ENCODE measurements at regions not wholly inside any gene's neighbourhood (a gene's known extent, or its start where the extent isn't known, plus 50 kb on each side); places are given as distances from the start of the nearest gene placed in this dataset.
A peak's percentile ranks its signal among the peaks of the same experiment; 100 is the strongest.

GRCh38 chrX:13115146-13115855 is 70.9 kb upstream of the FAM9C start:
- POLR2A ChIA-PET (ENCODE audit: unreplicated experiment) = interaction anchor here (0.5 kb wide), 1 partner anchor 14 kb away, joined by 4 read pairs; no protein-coding TSS in a partner anchor
- Histone ChIP-seq H3K36me3 (ENCODE audit: low read depth, low read length) (no peaks in the 10 kb centered on the region), H3K27me3 (ENCODE audit: low read length) (no peaks in the 10 kb centered on the region), H3K4me1 (ENCODE audit: insufficient read depth, low read length) (peaks cover 40% of the 10 kb centered on the region), H3K79me2 (ENCODE audit: low read length) (no peaks in the 10 kb centered on the region), H3K9me2 (replicated peaks; ENCODE audit: low read length) (no peaks in the 10 kb centered on the region), H3K9me3 (ENCODE audit: low read length) (0 out of 2 replicates have a peak, but pooled peaks cover 2% of the 10 kb centered on the region), H3K9ac (ENCODE audit: low read length) (no peak overlapping the region), H3F3A (ENCODE audit: low read length, unreplicated experiment) (peaks cover 3% of the 10 kb centered on the region), H3K27ac (ENCODE audit: low read length) (no peak overlapping the region), H2AFZ (ENCODE audit: low read length) (no peak overlapping the region), H3K4me3 (ENCODE audit: low read length) (no peak overlapping the region), H3K4me2 (ENCODE audit: low read length) (no peak overlapping the region), H4K20me1 (ENCODE audit: low read length) (no peaks in the 10 kb centered on the region)
- ATAC-seq (no peak), DNase-seq (no peak)
- intact Hi-C loops (cut with micrococcal nuclease) = no loop called here
- CTCF ChIA-PET = no interaction called here
- TF ChIP-seq EZH2phosphoT487 (IDR thresholded peaks at IDR 0.05; ENCODE audit: borderline replicate concordance, low read length) (no peak), CTCF (conservative IDR thresholded peaks at IDR 0.05; ENCODE audit: low read depth, low read length) (no peak), EZH2 (IDR thresholded peaks at IDR 0.05; ENCODE audit: low read length, unreplicated experiment) (no peak)
- no TSS peak for BruUV-seq (replicated peaks)

GRCh38 chrX:13112499-13112898 is 68.1 kb upstream of the FAM9C start:
- DNase-seq = peak; percentile 65
- Histone ChIP-seq H3K9me2 (replicated peaks; ENCODE audit: low read length) (no peaks in the 10 kb centered on the region), H3K9ac (ENCODE audit: low read length) (peak overlapping the region; percentile 62), H3F3A (ENCODE audit: low read length, unreplicated experiment) (peaks cover 3% of the 10 kb centered on the region), H3K4me2 (ENCODE audit: low read length) (no peak overlapping the region), H3K36me3 (ENCODE audit: low read depth, low read length) (no peaks in the 10 kb centered on the region), H3K27me3 (ENCODE audit: low read length) (no peaks in the 10 kb centered on the region), H3K4me3 (ENCODE audit: low read length) (no peak overlapping the region), H3K9me3 (ENCODE audit: low read length) (0 out of 2 replicates have a peak, but pooled peaks cover 2% of the 10 kb centered on the region), H2AFZ (ENCODE audit: low read length) (no peak overlapping the region), H3K4me1 (ENCODE audit: insufficient read depth, low read length) (peaks cover 35% of the 10 kb centered on the region), H3K79me2 (ENCODE audit: low read length) (no peaks in the 10 kb centered on the region), H4K20me1 (ENCODE audit: low read length) (no peaks in the 10 kb centered on the region), H3K27ac (ENCODE audit: low read length) (peak overlapping the region; percentile 96)
- peak; percentile 54 for ATAC-seq
- TF ChIP-seq EZH2phosphoT487 (IDR thresholded peaks at IDR 0.05; ENCODE audit: borderline replicate concordance, low read length) (no peak), CTCF (conservative IDR thresholded peaks at IDR 0.05; ENCODE audit: low read depth, low read length) (no peak), EZH2 (IDR thresholded peaks at IDR 0.05; ENCODE audit: low read length, unreplicated experiment) (no peak)
- intact Hi-C loops (cut with micrococcal nuclease) = loop anchor here (5.0 kb wide), 1 partner anchor 110 kb away; no protein-coding TSS in a partner anchor
- ChIA-PET POLR2A (ENCODE audit: unreplicated experiment) (no interaction called here), CTCF (no interaction called here)
- no TSS peak for BruUV-seq (replicated peaks)

Measured in PC-3 (cell line).